Tibial nerve (tissue), 4 donors: ENCODE measurements at regions not wholly inside any gene's neighbourhood (a gene's known extent, or its start where the extent isn't known, plus 50 kb on each side); places are given as distances from the start of the nearest gene placed in this dataset.

Experiments
- EP300 ChIP-seq, 2 donors: sonication (generic); formaldehyde crosslinking; IDR thresholded peaks; one replicate each; pipeline ENCODE4 v1.6.1; 2017; ENCODE audit warnings: antibody characterized with exemption in 2 of 2, mild to moderate bottlenecking in 1 of 2
- TF ChIP-seq, protein P1 (sequence below), 5 experiments: fragments of 200-600 bp in 3 of 5; fragments of 450-650 bp in 2 of 5; sonication (generic) in 3 of 5; IDR thresholded peaks; one replicate each; pipeline ENCODE4 v1.5.1; 2016 to 2019; ENCODE audit warnings: antibody characterized with exemption in 5 of 5, mild to moderate bottlenecking in 3 of 5, moderate library complexity in 2 of 5

DNA sequence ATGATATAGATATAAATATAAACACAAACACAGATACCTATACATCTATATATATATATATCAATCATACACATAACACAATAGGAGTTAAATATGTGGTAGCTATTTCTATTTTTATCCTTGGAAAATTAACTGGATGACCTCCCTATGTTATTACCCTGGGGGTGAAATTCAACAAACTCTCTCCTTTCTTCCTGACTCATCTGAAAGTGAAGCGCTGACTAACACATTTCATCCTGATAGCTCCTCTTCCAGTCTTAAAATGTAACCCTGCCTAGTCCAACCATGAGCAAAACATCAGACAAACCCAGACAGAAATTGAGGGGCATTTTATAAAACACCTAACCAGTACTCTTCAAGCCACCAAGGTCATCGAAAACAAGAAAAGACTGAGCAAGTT is 220.6 kb upstream of the ISX start:
- no peak for TF ChIP-seq EP300 (IDR thresholded peaks at IDR 0.05)
- TF ChIP-seq, protein P1, sequence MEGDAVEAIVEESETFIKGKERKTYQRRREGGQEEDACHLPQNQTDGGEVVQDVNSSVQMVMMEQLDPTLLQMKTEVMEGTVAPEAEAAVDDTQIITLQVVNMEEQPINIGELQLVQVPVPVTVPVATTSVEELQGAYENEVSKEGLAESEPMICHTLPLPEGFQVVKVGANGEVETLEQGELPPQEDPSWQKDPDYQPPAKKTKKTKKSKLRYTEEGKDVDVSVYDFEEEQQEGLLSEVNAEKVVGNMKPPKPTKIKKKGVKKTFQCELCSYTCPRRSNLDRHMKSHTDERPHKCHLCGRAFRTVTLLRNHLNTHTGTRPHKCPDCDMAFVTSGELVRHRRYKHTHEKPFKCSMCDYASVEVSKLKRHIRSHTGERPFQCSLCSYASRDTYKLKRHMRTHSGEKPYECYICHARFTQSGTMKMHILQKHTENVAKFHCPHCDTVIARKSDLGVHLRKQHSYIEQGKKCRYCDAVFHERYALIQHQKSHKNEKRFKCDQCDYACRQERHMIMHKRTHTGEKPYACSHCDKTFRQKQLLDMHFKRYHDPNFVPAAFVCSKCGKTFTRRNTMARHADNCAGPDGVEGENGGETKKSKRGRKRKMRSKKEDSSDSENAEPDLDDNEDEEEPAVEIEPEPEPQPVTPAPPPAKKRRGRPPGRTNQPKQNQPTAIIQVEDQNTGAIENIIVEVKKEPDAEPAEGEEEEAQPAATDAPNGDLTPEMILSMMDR (IDR thresholded peaks at IDR 0.05) = no peak
